Liver (tissue), 8 donors: ENCODE measurements at regions not wholly inside any gene's neighbourhood (a gene's known extent, or its start where the extent isn't known, plus 50 kb on each side); places are given as distances from the start of the nearest gene placed in this dataset.

ENCODE experiments used
- DNase-seq: peaks from one replicate; pipeline ENCODE4 v3.0.0-alpha.2; 2017; ENCODE audit warnings: low spot score
- H3K27ac ChIP-seq, 2 donors: one replicate each; pipeline ENCODE4 v1.7.0; 2013; ENCODE audit warnings: inconsistent platforms in 2 of 2, low read length in 2 of 2, control low read depth in 1 of 2, low read depth in 1 of 2, mild to moderate bottlenecking in 1 of 2
- H3K27me3 ChIP-seq, 4 donors: one replicate each; pipeline versions ENCODE4 v1.6.1 to v1.7.0; 2013; ENCODE audit warnings: low read length in 3 of 4, inconsistent platforms in 1 of 4, mild to moderate bottlenecking in 1 of 4, moderate library complexity in 1 of 4; ENCODE audit not compliant: control insufficient read depth in 4 of 4, insufficient read depth in 4 of 4
- H3K36me3 ChIP-seq, 4 donors: one replicate each; pipeline versions ENCODE4 v1.6.1 to v1.7.0; 2013; ENCODE audit warnings: low read length in 3 of 4, mild to moderate bottlenecking in 3 of 4, low read depth in 1 of 4, moderate library complexity in 1 of 4; ENCODE audit not compliant: control insufficient read depth in 4 of 4, insufficient read depth in 3 of 4
- H3K4me1 ChIP-seq, 4 donors: one replicate each; pipeline versions ENCODE4 v1.6.1 to v1.7.0; 2013; ENCODE audit warnings: low read length in 3 of 4, mild to moderate bottlenecking in 3 of 4, moderate library complexity in 1 of 4; ENCODE audit not compliant: control insufficient read depth in 4 of 4, insufficient read depth in 4 of 4
- H3K4me3 ChIP-seq, 3 donors: one replicate each; pipeline versions ENCODE4 v1.6.1 to v1.7.0; 2013; ENCODE audit warnings: low read length in 3 of 3, control low read depth in 1 of 3, low read depth in 1 of 3, mild to moderate bottlenecking in 1 of 3
- H3K9ac ChIP-seq, 2 donors: one replicate each; pipeline ENCODE4 v1.7.0; 2013; ENCODE audit warnings: low read length in 2 of 2, mild to moderate bottlenecking in 2 of 2, moderate library complexity in 2 of 2, control low read depth in 1 of 2, low read depth in 1 of 2
- H3K9me3 ChIP-seq, 4 donors: one replicate each; pipeline versions ENCODE4 v1.6.1 to v1.7.0; 2013; ENCODE audit warnings: low read length in 3 of 4; ENCODE audit not compliant: control insufficient read depth in 4 of 4
- ATF3 ChIP-seq: IDR thresholded peaks from 2 replicates; pipeline ENCODE4 v1.6.1; 2016; ENCODE audit warnings: antibody characterized with exemption
- CTCF ChIP-seq: fragments of 150-350 bp; IDR thresholded peaks from 2 replicates; pipeline ENCODE4 v1.5.1; 2017; ENCODE audit warnings: improper control_type of control experiment, low read depth, low read length; ENCODE audit not compliant: missing input control
- EGR1 ChIP-seq, 2 donors: IDR thresholded peaks; 2 replicates each; pipeline ENCODE4 v1.6.1; 2016 to 2018; ENCODE audit warnings: antibody characterized with exemption in 2 of 2, low read depth in 2 of 2
- FOXA1 ChIP-seq: IDR thresholded peaks from 2 replicates; pipeline ENCODE4 v1.6.1; 2016; ENCODE audit warnings: antibody characterized with exemption
- FOXA2 ChIP-seq: IDR thresholded peaks from 2 replicates; pipeline ENCODE4 v1.6.1; 2016; ENCODE audit warnings: antibody characterized with exemption
- GABPA ChIP-seq, 2 donors: IDR thresholded peaks in 1 of 2; conservative IDR thresholded peaks in 1 of 2; 2 replicates each; pipeline ENCODE4 v1.6.1; 2016; ENCODE audit warnings: antibody characterized with exemption in 2 of 2, mild to moderate bottlenecking in 1 of 2, moderate library complexity in 1 of 2
- HNF4A ChIP-seq, 2 donors: conservative IDR thresholded peaks; 2 replicates each; pipeline ENCODE4 v1.6.1; 2016; ENCODE audit warnings: antibody characterized with exemption in 2 of 2, mild to moderate bottlenecking in 2 of 2
- JUND ChIP-seq, 2 donors: IDR thresholded peaks; 2 replicates each; pipeline ENCODE4 v1.6.1; 2016; ENCODE audit warnings: antibody characterized with exemption in 2 of 2
- MAX ChIP-seq: IDR thresholded peaks from 2 replicates; pipeline ENCODE4 v1.6.1; 2016; ENCODE audit warnings: antibody characterized with exemption
- NR2F2 ChIP-seq: IDR thresholded peaks from 2 replicates; pipeline ENCODE4 v1.6.1; 2016; ENCODE audit warnings: antibody characterized with exemption
- RAD21 ChIP-seq, 2 donors: IDR thresholded peaks; 2 replicates each; pipeline ENCODE4 v1.6.1; 2016; ENCODE audit warnings: antibody characterized with exemption in 2 of 2, mild to moderate bottlenecking in 2 of 2
- REST ChIP-seq: IDR thresholded peaks from 2 replicates; pipeline ENCODE4 v1.6.1; 2016; ENCODE audit warnings: antibody characterized with exemption, mild to moderate bottlenecking
- RXRA ChIP-seq, 2 donors: IDR thresholded peaks; 2 replicates each; pipeline ENCODE4 v1.6.1; 2017 to 2018; ENCODE audit warnings: antibody characterized with exemption in 2 of 2, mild to moderate bottlenecking in 1 of 2
- SP1 ChIP-seq: IDR thresholded peaks from 2 replicates; pipeline ENCODE4 v1.6.1; 2018; ENCODE audit warnings: antibody characterized with exemption, mild to moderate bottlenecking
- TAF1 ChIP-seq: conservative IDR thresholded peaks from 2 replicates; pipeline ENCODE4 v1.6.1; 2016; ENCODE audit warnings: antibody characterized with exemption, mild to moderate bottlenecking
- YY1 ChIP-seq: IDR thresholded peaks from 2 replicates; pipeline ENCODE4 v1.6.1; 2016; ENCODE audit warnings: antibody characterized with exemption, mild to moderate bottlenecking
- ZBTB33 ChIP-seq: IDR thresholded peaks from 2 replicates; pipeline ENCODE4 v1.6.1; 2016; ENCODE audit warnings: antibody characterized with exemption
- WGBS: extraction: QIAGEN DNeasy Blood & Tissue Kit; methylation state at CpG from one replicate; pipeline ENCODE4 v1.1.7; 2013; 5-methylcytosine and 5-hydroxymethylcytosine counted together
- donor health status: healthy.
- donor health status: healthy.
- donor health status: healthy.
- donor health status: healthy.
- donor health status: healthy.

GRCh38 chr5:51028394-51028793 lies 354.9 kb upstream of the ISL1 start:
- no peak overlapping the region for H3K9ac ChIP-seq
- no peaks in the 10 kb centered on the region for H3K4me1 ChIP-seq
- no peaks in the 10 kb centered on the region for H3K27me3 ChIP-seq
- H3K4me3 ChIP-seq, result no peak overlapping the region
- WGBS, result 81% methylated on average over 1 of the region's 1 CpG
- TF ChIP-seq REST, result no peak
- no peak for TF ChIP-seq GABPA (IDR thresholded peaks at IDR 0.05 in 1 of 2, conservative IDR thresholded peaks at IDR 0.05 in 1 of 2)
- no peak for TF ChIP-seq RAD21 (IDR thresholded peaks at IDR 0.05)
- TF ChIP-seq EGR1 (IDR thresholded peaks at IDR 0.05; ENCODE audit: low read depth in 2 of 2), result no peak
- TF ChIP-seq TAF1, result no peak
- no peak for TF ChIP-seq FOXA1
- no peak for TF ChIP-seq HNF4A (conservative IDR thresholded peaks at IDR 0.05)
- TF ChIP-seq SP1, result no peak
- no peak for TF ChIP-seq RXRA (IDR thresholded peaks at IDR 0.05)
- TF ChIP-seq YY1, result no peak
- no peak for TF ChIP-seq CTCF
- no peak for TF ChIP-seq NR2F2
- no peak for TF ChIP-seq ATF3
- no peak for TF ChIP-seq FOXA2
- TF ChIP-seq ZBTB33, result no peak
- no peaks in the 10 kb centered on the region for H3K36me3 ChIP-seq
- no peak overlapping the region for H3K27ac ChIP-seq
- DNase-seq, result no peak
- H3K9me3 ChIP-seq, result no peaks in the 10 kb centered on the region

- no peaks in the 10 kb centered on the region for H3K27me3 ChIP-seq
- WGBS, result 75% methylated on average over 4 of the region's 4 CpGs
- H3K9me3 ChIP-seq, result no peaks in the 10 kb centered on the region
- DNase-seq, result no peak
- TF ChIP-seq REST, result no peak
- no peak for TF ChIP-seq YY1
- no peak for TF ChIP-seq FOXA2
- no peak for TF ChIP-seq JUND (IDR thresholded peaks at IDR 0.05)
- no peak for TF ChIP-seq MAX
- no peak for TF ChIP-seq TAF1
- no peak overlapping the region for H3K4me3 ChIP-seq
- no peaks in the 10 kb centered on the region for H3K36me3 ChIP-seq
- H3K4me1 ChIP-seq, result peaks cover 0 to 9% (median 2%) of the 10 kb centered on the region in 4 donors
- H3K9ac ChIP-seq, result no peak overlapping the region
- no peak overlapping the region for H3K27ac ChIP-seq
Measured at GRCh38 chr5:51033215-51033614, 350.0 kb upstream of the ISL1 start.
